Occipital lobe (tissue), 1 donor: ENCODE measurements at regions not wholly inside any gene's neighbourhood (a gene's known extent, or its start where the extent isn't known, plus 50 kb on each side); places are given as distances from the start of the nearest gene placed in this dataset.

Source experiments
- DNase-seq: peaks from one replicate; lab custom pipeline; 2025; lab: John Stamatoyannopoulos, UW

DNA sequence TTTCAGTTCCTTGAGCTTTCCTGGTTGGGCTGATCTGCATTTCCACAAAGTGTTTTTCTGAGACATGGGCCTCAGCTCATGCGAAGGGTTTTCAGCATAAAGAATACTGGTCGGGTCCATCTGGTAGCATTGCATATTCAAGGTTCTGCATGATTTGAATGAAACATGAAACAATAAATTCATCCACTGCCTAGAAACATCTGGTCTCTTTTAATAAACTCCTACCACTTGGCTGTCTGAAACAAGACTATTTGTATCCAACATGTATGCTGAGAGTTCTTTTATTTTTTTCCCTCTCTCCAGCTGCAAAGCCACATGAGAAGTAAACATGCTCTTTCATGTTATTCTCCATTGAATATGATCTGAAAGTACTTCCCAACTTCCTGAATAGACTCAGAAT is 314.9 kb upstream of the SOX11 start:
- DNase-seq, result no peak

DNA sequence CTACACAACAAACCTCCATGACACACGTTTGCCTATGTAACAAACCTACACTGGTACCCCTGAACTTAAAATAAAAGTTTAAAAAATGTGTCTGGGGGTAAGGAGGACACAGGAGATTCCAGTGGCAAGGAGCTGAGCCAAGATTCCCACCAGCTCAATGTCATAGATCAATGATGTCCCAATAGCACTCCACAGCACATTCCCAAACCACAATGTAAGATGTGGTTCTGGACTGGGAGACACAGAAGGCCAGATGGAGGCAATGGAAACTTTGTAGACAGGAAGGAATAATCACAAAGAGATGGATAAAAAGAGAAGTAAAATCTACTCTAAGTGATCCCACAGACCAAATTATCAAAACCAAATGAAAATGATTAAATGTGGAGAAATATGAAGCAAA is 312.4 kb upstream of the SOX11 start:
- DNase-seq, result no peak

- DNase-seq, result no peak
Measured at GRCh38 chr2:5385596-5385995, 306.6 kb upstream of the SOX11 start.

GRCh38 chr2:5387406-5387805 is 304.8 kb upstream of the SOX11 start:
- no peak for DNase-seq

DNA sequence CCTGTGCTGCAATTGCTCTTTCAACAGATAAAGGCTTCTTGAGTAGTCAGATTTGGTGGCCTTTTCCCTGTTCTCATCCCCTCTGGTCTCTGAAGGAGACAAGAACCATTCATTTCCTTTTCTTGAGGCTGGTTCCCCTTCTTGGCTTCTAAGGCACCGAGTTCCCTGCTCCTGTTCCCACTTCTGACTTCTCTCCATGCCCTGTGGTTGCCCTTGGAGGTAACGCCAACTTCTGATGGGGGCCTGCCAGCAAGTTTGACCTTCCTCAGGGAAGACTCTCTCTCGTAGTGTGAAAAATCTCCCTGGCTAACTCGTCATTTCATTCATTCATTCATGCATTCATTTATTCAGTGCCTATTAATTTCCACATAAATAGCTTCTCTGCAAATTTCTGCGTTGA is 302.4 kb upstream of the SOX11 start:
- DNase-seq, result no peak

- DNase-seq, result no peak
Measured at GRCh38 chr2:5391362-5391761, 300.8 kb upstream of the SOX11 start.

- DNase-seq, result no peak
Measured at GRCh38 chr2:5392658-5393057, 299.5 kb upstream of the SOX11 start.

DNA sequence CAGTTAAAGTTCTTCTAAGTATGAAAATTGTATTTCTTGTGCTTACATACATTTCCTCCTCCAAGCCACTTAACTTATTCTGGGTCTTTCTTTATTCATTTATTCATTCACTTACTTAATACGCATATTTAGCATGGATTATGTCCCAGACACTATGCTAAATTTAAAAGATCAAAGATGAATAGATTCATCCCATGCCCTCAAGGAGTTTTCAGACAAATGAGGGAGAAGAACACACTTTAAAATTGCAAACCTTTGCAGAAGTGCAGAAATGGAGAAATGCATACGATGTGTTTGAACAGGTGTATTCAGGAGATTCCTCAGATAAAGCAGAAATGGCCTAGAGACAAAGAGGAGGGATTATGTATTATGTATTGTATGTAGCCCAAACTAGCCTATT is 298.7 kb upstream of the SOX11 start:
- no peak for DNase-seq

DNA sequence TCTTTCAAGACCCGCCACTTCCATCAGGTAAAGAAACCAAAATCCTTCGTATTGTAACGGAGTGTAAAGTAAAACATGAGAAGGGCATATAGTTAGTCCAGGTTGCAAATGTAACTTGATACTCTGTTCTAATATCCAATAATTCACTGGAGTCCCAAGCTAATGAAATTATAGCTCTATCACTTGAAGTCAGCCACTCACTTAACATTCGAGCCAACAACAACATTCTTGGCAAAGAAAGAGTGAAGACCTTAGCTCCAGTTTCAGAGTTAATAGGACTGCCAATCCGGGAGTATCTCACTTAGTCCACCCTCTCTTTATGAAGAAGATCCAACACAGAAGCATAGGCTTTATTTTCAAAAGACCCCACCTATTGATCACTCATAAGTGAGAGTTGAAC is 298.0 kb upstream of the SOX11 start:
- no peak for DNase-seq

- DNase-seq, result no peak
Measured at GRCh38 chr2:5401115-5401657, 291.0 kb upstream of the SOX11 start.

DNA sequence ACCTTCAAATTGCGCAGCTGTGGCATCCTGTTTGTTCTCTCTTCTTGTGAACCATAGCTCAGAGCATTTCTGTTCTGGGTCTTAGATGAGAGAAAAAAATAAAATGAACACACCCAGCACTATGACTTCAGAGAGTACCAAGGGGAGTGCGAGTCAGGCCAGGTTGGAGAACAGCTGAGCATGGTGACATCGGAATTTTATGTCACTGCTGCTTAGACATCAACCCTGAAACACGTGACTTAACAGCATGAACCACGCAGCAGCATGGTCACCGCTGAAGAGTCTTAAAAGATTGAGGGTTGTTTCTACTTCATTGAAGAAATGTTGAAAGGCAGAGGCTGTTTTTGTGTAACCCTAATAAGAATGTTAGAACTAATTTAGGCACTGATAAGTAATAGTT is 288.8 kb upstream of the SOX11 start:
- DNase-seq, result no peak

DNA sequence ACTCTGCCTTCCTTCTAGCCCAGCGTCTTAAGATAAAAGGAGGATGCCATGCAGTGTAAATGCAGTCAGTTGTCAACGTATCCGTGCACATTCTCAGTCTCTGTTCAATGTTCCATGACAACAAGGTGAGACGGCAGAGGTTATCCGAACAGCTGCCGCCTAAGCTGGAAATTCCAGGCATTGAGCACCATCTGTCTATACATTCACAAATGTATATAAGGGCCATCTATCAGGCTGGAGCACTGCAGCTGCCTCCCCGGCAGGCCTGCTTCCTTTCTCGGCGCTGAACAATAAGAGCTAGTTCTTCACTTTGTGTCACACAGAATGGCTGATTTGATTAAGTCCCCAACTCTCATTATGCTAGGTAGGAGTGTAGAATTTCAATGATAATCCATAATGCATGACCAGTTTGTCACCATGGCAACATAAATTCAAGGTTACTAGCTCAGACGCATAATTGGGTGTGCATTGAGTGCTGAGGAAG is 282.2 kb upstream of the SOX11 start:
- DNase-seq, result no peak

GRCh38 chr2:5410991-5411700 is 281.0 kb upstream of the SOX11 start:
- DNase-seq, result no peak

GRCh38 chr2:5412001-5412400 is 280.2 kb upstream of the SOX11 start:
- no peak for DNase-seq

GRCh38 chr2:5433855-5434254 is 258.3 kb upstream of the SOX11 start:
- no peak for DNase-seq

- no peak for DNase-seq
Measured at GRCh38 chr2:5437375-5437774, 254.8 kb upstream of the SOX11 start.

- no peak for DNase-seq
Measured at GRCh38 chr2:5440174-5440573, 252.0 kb upstream of the SOX11 start.

DNA sequence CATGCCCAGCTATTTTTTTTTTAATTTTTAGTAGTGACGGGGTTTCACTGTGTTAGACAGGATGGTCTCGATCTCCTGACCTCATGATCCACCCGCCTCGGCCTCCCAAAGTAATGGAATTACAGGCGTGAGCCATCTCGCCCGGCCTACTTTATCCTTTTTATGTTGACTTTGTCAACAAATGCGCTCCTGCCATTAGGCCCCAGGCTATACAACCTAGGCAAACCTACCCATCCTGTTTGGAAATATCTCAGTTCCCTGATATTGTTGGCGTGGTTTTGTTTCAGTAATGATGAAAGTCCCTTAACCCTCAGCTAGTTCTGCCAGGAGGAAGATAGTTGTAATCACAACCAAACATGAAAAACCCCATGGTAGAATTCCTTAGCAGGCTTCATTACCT is 249.4 kb upstream of the SOX11 start:
- no peak for DNase-seq

DNA sequence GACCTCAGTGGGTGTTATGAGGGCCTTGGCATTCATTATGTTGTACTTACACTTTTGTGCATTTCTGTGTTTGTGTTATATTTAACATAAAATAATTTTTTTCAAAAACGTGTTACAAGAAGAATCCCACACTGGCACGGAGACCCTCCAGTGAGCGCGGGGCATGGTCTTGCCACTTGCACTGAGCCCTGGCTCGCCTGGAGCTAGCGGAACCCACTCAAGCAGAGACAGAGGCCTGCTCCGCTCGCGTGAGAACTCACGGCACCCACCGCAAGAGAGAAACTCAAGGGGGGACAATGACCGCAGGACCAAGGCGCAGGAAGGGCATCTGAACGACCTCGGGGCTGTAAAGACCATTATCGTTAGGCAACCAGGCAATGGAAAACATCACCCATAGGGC is 248.0 kb upstream of the SOX11 start:
- no peak for DNase-seq

DNA sequence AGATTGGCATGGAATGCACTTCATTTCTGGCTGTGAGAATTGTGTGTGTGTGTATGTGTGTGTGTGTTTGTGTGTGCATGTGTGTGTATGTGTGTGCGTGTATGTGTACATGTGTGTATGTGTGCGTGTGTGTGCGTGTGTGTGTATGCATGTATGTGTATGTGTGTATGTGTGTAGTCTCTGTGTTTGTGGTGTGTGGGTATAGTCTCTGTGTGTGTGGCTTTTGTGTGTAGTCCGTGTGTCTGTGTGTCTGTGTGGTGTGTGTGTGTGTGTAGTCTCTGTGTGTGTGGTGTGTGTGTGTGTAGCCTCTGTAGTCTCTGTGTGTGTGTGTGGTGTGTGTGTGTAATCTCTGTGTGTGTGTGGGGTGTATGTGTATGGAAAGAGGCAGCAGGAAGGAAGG is 247.3 kb upstream of the SOX11 start:
- no peak for DNase-seq

- DNase-seq, result no peak
Measured at GRCh38 chr2:5449867-5450266, 242.3 kb upstream of the SOX11 start.

DNA sequence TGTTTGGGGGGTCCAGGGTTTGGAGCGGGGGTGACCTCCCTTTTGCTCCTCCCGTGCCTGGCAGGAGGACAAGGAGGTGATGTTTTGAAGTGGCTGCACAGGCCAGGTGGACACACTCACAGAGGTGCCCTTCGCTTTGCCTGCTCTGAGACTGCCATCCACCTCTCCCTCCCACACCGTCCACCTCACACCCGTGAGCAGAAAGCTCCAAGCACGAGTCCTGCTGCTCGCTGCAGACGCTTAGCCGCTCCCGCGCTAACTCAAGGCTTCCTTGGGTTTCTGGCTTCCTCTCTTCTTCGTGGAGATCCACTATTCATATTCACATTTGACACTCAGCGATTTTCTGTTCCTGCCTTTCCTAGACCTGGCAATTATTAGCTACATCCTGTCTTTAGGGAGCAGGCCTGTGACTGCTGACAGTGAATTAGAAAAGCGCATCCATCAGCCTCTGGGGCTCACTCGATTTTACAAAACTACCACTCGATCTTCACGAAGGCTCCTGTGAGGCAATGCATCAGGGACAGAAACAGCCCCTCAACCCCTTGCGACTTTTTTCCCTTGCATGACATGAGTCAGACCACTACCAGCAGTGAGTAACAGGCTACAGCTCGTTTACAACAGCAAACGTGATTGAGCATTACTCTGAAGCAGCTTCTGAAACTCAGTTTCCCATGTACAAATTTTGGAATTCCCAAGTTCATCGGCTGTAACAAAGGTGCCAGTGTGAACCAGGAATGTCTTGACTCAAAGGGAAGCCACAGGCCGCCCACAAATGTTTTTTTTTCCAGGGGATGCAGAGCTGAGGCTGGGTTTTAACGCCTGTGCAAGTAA is 238.7 kb upstream of the SOX11 start:
- no peak for DNase-seq

- no peak for DNase-seq
Measured at GRCh38 chr2:5454051-5454390, 238.2 kb upstream of the SOX11 start.
